ENCODE measurements at regions not wholly inside any gene's neighbourhood (a gene's known extent, or its start where the extent isn't known, plus 50 kb on each side); places are given as distances from the start of the nearest gene placed in this dataset.

GRCh38 chr1:105533996-105534395, 1522.5 kb upstream of the PRMT6 start:
- ATAC-seq: no peak
- in situ Hi-C loops (cut with MboI) (no loop called here), intact Hi-C loops (cut with micrococcal nuclease; ENCODE audit: unreplicated experiment) (no loop called here)
- no peak overlapping the region for H3K27ac ChIP-seq (ENCODE audit: control insufficient read depth, insufficient read depth)
- H3K27me3 ChIP-seq (replicated peaks in 1 of 2; ENCODE audit: control insufficient read depth in 2 of 2, insufficient read depth in 2 of 2, low read length in 1 of 2): no peaks in the 10 kb centered on the region
- H3K4me2 ChIP-seq (ENCODE audit: control insufficient read depth, insufficient read depth): no peak overlapping the region
- ChIA-PET SMC1A (ENCODE audit: uncharacterized antibody, unreplicated experiment) (no interaction called here), RAD21 (ENCODE audit: unreplicated experiment) (no interaction called here), CTCF (no interaction called here), POLR2A (no interaction called here)
- 11% methylated on average over 3 of the region's 3 CpGs for WGBS (ENCODE audit: insufficient coverage, insufficient replicate concordance, low lambda C conversion rate, missing lambda C conversion rate)
- H3K9me3 ChIP-seq (replicated peaks; ENCODE audit: control insufficient read depth, insufficient read depth, low read length): no peaks in the 10 kb centered on the region
- H3K4me1 ChIP-seq (ENCODE audit: control insufficient read depth, insufficient read depth, low read length): no peaks in the 10 kb centered on the region
- TF ChIP-seq MEF2B (IDR thresholded peaks at IDR 0.05; ENCODE audit: partially characterized antibody, poor library complexity, severe bottlenecking) (no peak), ZNF274 (IDR thresholded peaks at IDR 0.05; ENCODE audit: insufficient read depth, insufficient read length) (no peak), CHD4 (IDR thresholded peaks at IDR 0.05) (no peak), SIX5 (IDR thresholded peaks at IDR 0.05; ENCODE audit: low read depth, low read length, severe bottlenecking) (no peak), E2F4 (IDR thresholded peaks at IDR 0.05; ENCODE audit: low read depth, low read length) (no peak), ZZZ3 (IDR thresholded peaks at IDR 0.05; ENCODE audit: control insufficient read depth, insufficient read length, low read depth) (no peak), EED (IDR thresholded peaks at IDR 0.05; ENCODE audit: low read depth) (no peak), NBN (IDR thresholded peaks at IDR 0.05) (no peak), RAD51 (IDR thresholded peaks at IDR 0.05) (no peak), POLR2AphosphoS5 (IDR thresholded peaks at IDR 0.05; ENCODE audit: low read length) (no peak), KLF5 (IDR thresholded peaks at IDR 0.05; ENCODE audit: partially characterized antibody) (no peak), STAT1 (conservative IDR thresholded peaks at IDR 0.05) (no peak), FOS (IDR thresholded peaks at IDR 0.05; ENCODE audit: borderline replicate concordance, extremely low read depth, insufficient read length) (no peak), HDAC2 (IDR thresholded peaks at IDR 0.05) (no peak), JUNB (IDR thresholded peaks at IDR 0.05) (no peak)
- H3K4me3 ChIP-seq: no peak overlapping the region
- no peak for DNase-seq (ENCODE audit: low read depth, low spot score)
- no peak for FAIRE-seq
- H4K20me1 ChIP-seq (ENCODE audit: control insufficient read depth, insufficient read depth): no peaks in the 10 kb centered on the region
- no peaks in the 10 kb centered on the region for H3K79me2 ChIP-seq (ENCODE audit: control insufficient read depth, insufficient read depth, low read length)
- no TSS peak for BruUV-seq (replicated peaks)
- H3K9ac ChIP-seq (ENCODE audit: control insufficient read depth, insufficient read depth, low read length): no peak overlapping the region
- no peak overlapping the region for H2AFZ ChIP-seq (ENCODE audit: control insufficient read depth, low read depth, low read length)
- no peaks in the 10 kb centered on the region for H3K36me3 ChIP-seq (ENCODE audit: control insufficient read depth in 2 of 2, insufficient read depth in 2 of 2, low read length in 1 of 2)

Data from GM12878 (cell line).